WI38 (cell line): ENCODE measurements at regions not wholly inside any gene's neighbourhood (a gene's known extent, or its start where the extent isn't known, plus 50 kb on each side); places are given as distances from the start of the nearest gene placed in this dataset.

ENCODE experiments used
- H3K4me3 ChIP-seq: 2 replicates; pipeline ENCODE4 v1.5.1; 2011; ENCODE audit warnings: low read depth, mild to moderate bottlenecking, control low read depth, low read length
- TF ChIP-seq, protein P1 (sequence below): IDR thresholded peaks from 2 replicates; pipeline ENCODE4 v1.5.1; 2012; ENCODE audit warnings: low read depth, mild to moderate bottlenecking, control low read depth, low read length

DNA sequence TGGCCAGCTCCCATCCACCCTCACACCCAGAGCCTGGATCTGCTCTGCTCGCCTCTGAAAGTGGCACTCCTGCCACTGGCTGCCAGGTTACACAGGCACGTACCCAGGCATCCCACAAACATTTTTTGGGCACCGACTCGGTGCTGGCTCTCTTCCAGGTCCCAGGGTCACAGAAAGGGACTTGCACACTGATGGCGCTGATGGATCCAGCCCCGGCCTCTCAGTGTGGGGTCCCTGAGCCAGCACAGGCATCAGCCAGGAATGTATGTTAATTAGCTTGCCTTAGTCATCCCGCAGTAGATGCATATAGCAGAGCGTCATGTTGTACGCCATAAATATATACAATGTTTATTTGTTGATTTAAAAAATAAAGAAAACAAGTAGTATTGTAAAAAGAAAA is 537.2 kb downstream of the NPHP4 start:
- H3K4me3 ChIP-seq, result no peak overlapping the region
- TF ChIP-seq, protein P1, sequence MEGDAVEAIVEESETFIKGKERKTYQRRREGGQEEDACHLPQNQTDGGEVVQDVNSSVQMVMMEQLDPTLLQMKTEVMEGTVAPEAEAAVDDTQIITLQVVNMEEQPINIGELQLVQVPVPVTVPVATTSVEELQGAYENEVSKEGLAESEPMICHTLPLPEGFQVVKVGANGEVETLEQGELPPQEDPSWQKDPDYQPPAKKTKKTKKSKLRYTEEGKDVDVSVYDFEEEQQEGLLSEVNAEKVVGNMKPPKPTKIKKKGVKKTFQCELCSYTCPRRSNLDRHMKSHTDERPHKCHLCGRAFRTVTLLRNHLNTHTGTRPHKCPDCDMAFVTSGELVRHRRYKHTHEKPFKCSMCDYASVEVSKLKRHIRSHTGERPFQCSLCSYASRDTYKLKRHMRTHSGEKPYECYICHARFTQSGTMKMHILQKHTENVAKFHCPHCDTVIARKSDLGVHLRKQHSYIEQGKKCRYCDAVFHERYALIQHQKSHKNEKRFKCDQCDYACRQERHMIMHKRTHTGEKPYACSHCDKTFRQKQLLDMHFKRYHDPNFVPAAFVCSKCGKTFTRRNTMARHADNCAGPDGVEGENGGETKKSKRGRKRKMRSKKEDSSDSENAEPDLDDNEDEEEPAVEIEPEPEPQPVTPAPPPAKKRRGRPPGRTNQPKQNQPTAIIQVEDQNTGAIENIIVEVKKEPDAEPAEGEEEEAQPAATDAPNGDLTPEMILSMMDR, result no peak

DNA sequence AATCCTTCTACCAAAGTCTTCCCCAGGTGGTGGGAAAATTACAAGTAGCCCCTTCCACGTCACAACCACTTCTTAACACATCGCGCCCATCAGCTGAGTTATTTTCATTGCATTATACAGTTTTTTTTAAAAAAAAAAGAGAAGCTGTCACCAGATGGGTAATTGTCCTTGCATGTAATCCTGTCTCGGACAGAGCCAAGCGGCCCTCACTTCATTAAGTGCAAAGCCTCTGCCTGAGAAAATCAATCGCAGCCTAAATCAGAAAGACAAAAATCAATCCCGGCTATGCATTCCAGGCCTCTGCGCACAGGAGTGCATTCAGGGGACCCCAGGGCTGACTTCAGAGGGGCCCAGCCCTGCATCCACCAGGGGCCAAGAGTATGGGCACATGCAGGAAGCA is 538.9 kb downstream of the NPHP4 start:
- TF ChIP-seq, protein P1, result no peak
- no peak overlapping the region for H3K4me3 ChIP-seq

DNA sequence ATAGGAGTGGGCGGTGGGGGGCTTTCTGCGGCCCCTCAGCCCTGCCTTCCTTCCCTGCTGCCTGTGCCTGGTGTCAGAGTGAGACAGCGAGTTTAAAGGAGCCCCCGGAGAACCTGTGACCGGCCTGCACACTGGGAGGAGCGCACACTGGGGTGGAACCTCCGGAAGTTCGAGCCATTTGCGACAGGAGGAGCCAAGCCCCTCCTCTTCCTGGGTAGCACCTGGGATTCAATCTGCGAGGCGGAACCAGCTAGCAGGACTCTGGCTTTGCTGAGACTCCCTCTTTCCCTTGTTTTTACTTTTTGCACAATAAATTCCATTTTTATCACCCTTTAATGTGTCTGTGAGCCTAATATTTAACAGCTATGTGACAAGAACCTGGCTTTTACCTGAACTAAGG is 540.6 kb downstream of the NPHP4 start:
- TF ChIP-seq, protein P1, result no peak

DNA sequence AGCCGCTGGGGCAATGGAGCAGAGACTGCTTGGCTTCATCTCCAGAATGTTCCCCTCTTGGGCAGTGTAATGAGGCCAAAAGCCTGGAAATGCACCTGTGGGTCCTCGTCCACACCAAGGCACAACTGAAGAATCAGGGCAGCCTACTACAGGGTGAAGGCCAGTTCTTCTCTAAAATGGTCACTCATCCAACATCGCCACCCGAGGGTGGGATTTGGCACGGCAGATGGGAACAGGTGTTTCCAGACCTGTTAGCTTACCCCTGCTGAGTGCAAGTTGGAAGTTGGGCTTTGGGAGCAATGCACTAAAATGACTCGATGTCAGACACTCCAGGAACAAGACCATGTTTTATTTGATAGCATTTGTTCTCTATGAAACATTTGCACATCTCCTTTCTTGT is 543.7 kb downstream of the NPHP4 start:
- TF ChIP-seq, protein P1, result no peak
- H3K4me3 ChIP-seq, result no peak overlapping the region

More for the DNA sequence above, 540.6 kb downstream of the NPHP4 start:
- H3K4me3 ChIP-seq, result no peak overlapping the region

DNA sequence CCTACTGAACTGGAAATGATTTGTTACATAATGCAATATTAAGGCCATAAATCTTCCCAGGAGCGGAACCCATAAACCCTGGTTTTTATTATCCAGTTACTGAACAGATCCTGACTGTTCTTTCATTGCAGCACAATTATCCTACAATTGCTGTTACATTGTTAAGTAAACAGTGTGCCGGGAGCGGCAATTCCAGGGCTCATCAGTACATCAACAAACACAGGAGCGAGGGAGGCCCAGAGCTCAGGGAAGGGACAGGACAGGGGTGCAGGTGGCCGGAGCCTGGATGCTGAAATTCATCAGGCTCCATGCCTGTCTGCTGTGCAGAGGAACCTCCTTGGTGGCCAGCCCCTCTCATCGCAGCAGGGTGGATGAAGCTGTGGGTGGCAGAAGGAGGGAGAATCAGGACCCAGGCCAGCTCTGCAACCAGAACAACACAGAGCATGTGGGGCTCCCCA is 544.7 kb downstream of the NPHP4 start:
- no peak overlapping the region for H3K4me3 ChIP-seq
- TF ChIP-seq, protein P1, result no peak

DNA sequence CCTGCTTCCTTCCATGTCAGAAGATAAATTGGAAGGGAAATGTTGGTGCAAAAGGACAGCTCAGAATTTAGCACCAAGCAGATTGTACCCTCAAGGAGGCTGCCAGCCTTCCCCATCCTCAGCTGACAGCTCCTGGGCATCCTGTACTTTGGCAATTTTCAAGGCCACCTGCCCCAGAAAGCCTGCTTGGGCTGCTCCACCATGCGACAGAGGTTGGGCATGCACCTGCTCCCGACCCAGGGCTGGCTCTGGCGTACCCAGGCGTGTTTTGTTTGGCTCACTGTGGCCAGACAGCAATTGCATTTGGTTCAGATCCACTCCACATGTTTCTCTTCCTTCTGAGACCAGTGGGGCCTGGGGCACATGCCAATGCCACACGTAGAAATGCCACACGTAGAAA is 547.8 kb downstream of the NPHP4 start:
- TF ChIP-seq, protein P1, result no peak
- no peak overlapping the region for H3K4me3 ChIP-seq

DNA sequence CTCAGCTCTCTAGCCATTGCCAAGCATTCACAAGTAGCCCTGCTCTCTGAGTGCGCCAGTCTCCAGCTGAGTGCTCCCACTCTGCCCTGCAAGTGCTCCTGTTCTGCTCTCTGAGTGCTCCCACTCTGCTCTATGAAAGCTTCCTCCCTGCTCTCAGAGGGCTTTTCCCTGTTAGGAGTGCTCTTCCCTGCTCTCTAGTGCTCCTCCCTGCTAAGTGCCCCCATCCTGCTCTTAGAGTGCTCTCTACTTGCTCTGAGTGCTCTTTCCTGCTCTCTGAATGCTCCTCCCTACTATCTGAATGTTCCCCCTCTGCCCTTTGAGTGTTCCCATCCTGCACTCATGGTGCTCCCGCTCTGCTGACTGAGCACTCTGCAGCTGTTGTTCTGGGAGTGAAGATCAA is 555.4 kb downstream of the NPHP4 start:
- TF ChIP-seq, protein P1, result no peak
- H3K4me3 ChIP-seq, result no peak overlapping the region
